Glomerular visceral epithelial cell (primary cell): ENCODE measurements at regions not wholly inside any gene's neighbourhood (a gene's known extent, or its start where the extent isn't known, plus 50 kb on each side); places are given as distances from the start of the nearest gene placed in this dataset.
A peak's percentile ranks its signal among the peaks of the same experiment; 100 is the strongest.

ENCODE experiments used
- DNase-seq: peaks from one replicate; pipeline ENCODE4 v3.0.0-alpha.2; 2016; ENCODE audit errors: extremely low spot score

DNA sequence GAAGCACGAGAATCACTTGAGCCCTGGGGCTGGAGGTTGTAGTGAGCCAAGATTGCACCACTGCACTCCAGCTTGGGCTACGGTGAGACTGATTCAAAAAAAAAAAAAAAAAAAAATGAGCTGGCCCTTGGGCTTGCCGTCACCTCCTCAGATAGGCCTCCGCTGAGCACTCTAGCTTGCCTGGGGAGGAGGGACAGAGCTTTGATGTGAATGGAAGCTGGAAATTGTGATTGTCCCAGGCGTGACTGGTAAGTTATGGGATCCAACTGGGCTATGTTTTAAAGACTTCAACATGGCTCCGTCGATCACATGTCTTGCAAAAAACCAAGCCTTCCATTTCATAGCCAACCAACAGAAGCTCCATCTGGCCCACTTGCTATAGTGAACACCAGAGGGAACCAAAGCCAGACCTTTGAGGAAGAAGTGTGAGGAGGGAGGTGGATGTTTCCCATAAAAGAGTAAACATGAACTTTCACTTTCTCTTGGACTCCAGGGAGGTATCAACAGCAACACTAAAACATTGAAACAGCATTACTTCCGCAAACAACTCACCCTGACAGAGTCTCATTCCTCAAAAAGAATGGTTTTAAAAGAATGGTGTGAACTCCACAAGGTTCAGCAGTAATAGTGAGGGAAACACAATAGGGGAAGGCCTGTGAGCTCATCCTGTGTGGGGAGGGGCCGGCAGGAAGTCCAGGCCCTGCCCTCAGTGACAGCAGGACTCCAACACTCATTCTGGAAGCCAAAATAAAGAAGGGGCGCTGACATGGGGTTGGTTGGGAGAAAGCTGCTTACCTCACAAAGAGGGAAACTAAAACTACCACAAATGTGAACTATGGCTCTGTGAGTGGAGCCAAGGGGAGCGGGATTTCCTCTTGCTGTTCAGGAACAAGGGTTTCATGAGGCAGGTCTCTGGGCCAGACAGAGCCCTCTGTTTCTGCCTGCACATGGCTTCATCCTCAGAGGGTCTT lies 59.2 kb upstream of the IL12A start:
- peak; percentile 79 for DNase-seq

DNA sequence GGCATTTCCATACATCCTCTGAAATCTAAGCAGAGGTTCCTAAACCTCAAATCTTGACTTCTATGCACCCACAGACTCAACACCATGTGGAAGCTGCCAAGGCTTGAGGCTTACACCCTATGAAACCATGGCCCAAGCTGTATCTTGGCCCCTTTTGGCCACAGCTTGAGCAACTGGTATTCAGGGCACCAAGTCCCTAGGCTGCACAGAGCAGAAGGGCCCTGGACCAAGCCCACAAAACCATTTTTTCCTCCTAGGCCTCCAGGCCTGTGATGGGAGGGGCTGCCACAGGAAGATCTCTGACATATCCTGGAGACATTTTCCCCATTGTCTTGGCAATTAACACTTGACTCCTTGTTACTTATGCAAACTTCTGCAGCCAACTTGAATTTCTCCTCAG lies 54.4 kb upstream of the IL12A start:
- DNase-seq: no peak

DNA sequence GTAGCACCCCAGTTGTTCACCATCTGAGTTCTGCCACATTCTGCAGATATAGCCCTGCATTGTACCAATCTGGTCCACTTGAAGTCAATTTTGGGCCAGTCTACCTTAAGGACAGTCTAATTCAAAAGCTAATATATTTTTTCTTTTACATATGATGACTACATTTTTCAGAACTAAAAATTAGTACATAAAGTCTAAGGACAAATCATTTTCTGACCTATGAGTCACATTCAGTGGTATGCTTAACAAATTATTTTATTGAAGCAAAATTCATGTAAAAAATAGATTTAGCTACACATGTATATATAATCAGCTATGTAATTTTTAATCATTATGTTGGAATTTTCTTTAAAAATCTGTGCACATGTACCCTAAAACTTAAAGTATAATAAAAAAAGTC lies 52.1 kb upstream of the IL12A start:
- DNase-seq: no peak

DNA sequence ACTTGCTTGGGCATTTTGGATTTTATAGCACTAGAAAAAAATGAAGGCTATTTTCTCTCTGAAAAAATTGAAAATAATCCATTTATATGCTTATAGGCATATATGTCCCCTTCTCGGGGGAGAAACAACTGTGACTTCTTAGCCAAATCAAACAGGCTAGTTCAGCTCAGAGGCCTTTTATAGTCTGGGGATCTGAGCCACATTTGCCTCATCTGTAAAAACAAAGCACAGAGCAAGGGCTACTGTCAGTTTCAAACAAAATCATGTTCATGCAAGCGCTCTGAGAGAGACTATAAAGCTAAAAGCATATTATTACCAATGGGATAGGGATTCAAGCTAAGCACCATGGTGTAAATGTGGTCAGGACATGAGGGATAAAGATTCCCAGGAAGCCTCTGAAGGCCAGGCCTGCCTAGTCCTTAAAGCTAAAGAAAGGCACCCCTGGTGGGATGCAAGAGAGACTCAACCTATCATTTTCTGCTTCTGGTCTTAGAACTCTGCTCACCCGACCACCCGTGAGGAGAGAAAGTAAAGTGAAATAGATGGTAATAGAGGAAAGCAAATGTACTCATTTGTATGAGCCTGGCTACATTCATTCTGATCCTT lies 51.0 kb upstream of the IL12A start:
- no peak for DNase-seq

DNA sequence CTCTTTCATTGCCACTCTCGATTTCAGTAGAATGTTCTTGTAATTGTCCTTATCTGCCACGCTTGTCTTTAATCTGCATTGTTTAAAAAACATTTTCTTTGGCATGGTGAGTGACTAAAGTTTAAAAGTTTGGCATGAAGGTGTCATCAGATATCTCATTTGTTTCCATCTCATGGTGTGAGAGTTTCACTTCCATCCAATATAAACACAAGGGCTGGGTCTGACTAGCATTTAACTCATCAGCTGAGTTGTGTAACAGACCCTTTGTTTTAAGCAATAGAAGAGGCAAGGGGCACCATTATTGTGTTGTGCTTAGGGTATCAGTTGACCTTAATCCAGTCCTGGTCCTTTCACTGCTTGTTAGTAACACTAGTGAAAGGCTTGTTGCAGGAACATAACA lies 49.9 kb upstream of the IL12A start:
- DNase-seq: no peak
